ENCODE measurements at regions not wholly inside any gene's neighbourhood (a gene's known extent, or its start where the extent isn't known, plus 50 kb on each side); places are given as distances from the start of the nearest gene placed in this dataset.
"Not testable (repeated sequence)": the region's sequence is repeated elsewhere in the genome, so short reads cannot be mapped to it uniquely, and the experiment has no call there.

- DNase-seq: no peak
Observed at GRCh38 chr2:238600506-238601432, 174.0 kb downstream of the ASB1 start.

GRCh38 chr2:238601433-238602222 lies 174.9 kb downstream of the ASB1 start:
- no peak for DNase-seq

- no peak for DNase-seq
Observed at GRCh38 chr2:238602223-238602960, 175.7 kb downstream of the ASB1 start.

- DNase-seq: no peak
Observed at GRCh38 chr2:238603596-238603995, 176.9 kb downstream of the ASB1 start.

GRCh38 chr2:238606311-238606710 lies 179.6 kb downstream of the ASB1 start:
- DNase-seq: no peak

GRCh38 chr2:238613610-238614009 lies 186.9 kb downstream of the ASB1 start:
- DNase-seq: no peak

GRCh38 chr2:238614376-238614775 lies 187.6 kb downstream of the ASB1 start:
- DNase-seq: no peak

- no peak for DNase-seq
Observed at GRCh38 chr2:238615187-238615586, 188.5 kb downstream of the ASB1 start.

- DNase-seq: no peak
Observed at GRCh38 chr2:238616681-238617080, 190.0 kb downstream of the ASB1 start.

GRCh38 chr2:238618494-238619283 lies 192.0 kb downstream of the ASB1 start:
- not testable (repeated sequence) for DNase-seq

- no peak for DNase-seq
Observed at GRCh38 chr2:238627899-238628298, 201.2 kb downstream of the ASB1 start.

- no peak for DNase-seq
Observed at GRCh38 chr2:238629064-238629463, 202.3 kb downstream of the ASB1 start.

GRCh38 chr2:238631491-238632180 lies 204.9 kb downstream of the ASB1 start:
- no peak for DNase-seq

GRCh38 chr2:238632181-238633060 lies 205.7 kb downstream of the ASB1 start:
- DNase-seq: no peak

GRCh38 chr2:238633426-238634328 lies 206.9 kb downstream of the ASB1 start:
- no peak for DNase-seq

GRCh38 chr2:238634701-238635357 lies 208.1 kb downstream of the ASB1 start:
- no peak for DNase-seq

GRCh38 chr2:238635647-238636051 lies 208.9 kb downstream of the ASB1 start:
- no peak for DNase-seq

- no peak for DNase-seq
Observed at GRCh38 chr2:238636269-238637073, 209.7 kb downstream of the ASB1 start.

All from NCI-H1092 treated with DMSO at 0.1 percent for 48 hours (cell line).